Kidney epithelial cell (primary cell): ENCODE measurements at regions not wholly inside any gene's neighbourhood (a gene's known extent, or its start where the extent isn't known, plus 50 kb on each side); places are given as distances from the start of the nearest gene placed in this dataset.

Experiments
- DNase-seq: peaks from one replicate; pipeline ENCODE4 v3.0.0-alpha.2; 2010; ENCODE audit warnings: low read depth
- H3K27me3 ChIP-seq: 2 replicates; pipeline ENCODE4 v1.6.0; 2011; ENCODE audit warnings: low read length; ENCODE audit not compliant: control insufficient read depth, insufficient read depth
- H3K36me3 ChIP-seq: 2 replicates; pipeline ENCODE4 v1.5.1; 2011; ENCODE audit warnings: low read length; ENCODE audit not compliant: control insufficient read depth, insufficient read depth
- H3K4me3 ChIP-seq: 2 replicates; pipeline ENCODE4 v1.5.1; 2011; ENCODE audit warnings: low read depth, mild to moderate bottlenecking, control low read depth, low read length
- CTCF ChIP-seq: IDR thresholded peaks from 2 replicates; pipeline ENCODE4 v1.5.1; 2011; ENCODE audit warnings: mild to moderate bottlenecking, moderate library complexity, low read length, control low read depth, inconsistent platforms; ENCODE audit not compliant: insufficient read depth, poor library complexity, severe bottlenecking

GRCh38 chr1:189435398-189435797 is 1042.3 kb downstream of the BRINP3 start:
- H3K27me3 ChIP-seq, result no peaks in the 10 kb centered on the region
- no peaks in the 10 kb centered on the region for H3K36me3 ChIP-seq
- H3K4me3 ChIP-seq, result no peak overlapping the region
- TF ChIP-seq CTCF, result no peak
- DNase-seq, result no peak

DNA sequence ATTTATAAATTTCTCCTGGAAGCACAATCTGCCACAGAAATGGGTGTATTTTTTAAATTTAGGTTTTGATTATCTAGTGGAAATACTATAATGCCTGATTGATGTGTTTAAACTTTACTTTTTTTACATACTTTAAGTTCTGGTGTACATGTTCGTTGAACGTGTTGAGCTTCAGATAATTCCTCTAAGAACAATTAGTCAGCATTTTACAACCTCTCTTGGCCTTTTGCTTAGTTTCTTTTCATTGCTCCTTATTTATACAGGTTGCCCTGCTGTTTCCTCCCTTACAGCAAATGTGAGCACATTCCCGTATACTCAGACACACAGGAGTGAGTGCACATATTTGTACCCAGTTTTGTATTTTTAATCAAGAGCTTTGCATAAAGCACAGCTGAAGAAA is 1038.9 kb downstream of the BRINP3 start:
- H3K36me3 ChIP-seq, result no peaks in the 10 kb centered on the region
- no peak overlapping the region for H3K4me3 ChIP-seq
- DNase-seq, result no peak
- TF ChIP-seq CTCF, result no peak
- no peaks in the 10 kb centered on the region for H3K27me3 ChIP-seq

- Histone ChIP-seq H3K27me3 (no peaks in the 10 kb centered on the region), H3K36me3 (no peaks in the 10 kb centered on the region), H3K4me3 (no peak overlapping the region)
- TF ChIP-seq CTCF, result no peak
- no peak for DNase-seq
Measured at GRCh38 chr1:189463166-189463565, 1014.5 kb downstream of the BRINP3 start.

GRCh38 chr1:189496768-189497167 is 980.9 kb downstream of the BRINP3 start:
- TF ChIP-seq CTCF, result no peak
- H3K36me3 ChIP-seq, result no peaks in the 10 kb centered on the region
- no peak for DNase-seq
- no peaks in the 10 kb centered on the region for H3K27me3 ChIP-seq
- no peak overlapping the region for H3K4me3 ChIP-seq

DNA sequence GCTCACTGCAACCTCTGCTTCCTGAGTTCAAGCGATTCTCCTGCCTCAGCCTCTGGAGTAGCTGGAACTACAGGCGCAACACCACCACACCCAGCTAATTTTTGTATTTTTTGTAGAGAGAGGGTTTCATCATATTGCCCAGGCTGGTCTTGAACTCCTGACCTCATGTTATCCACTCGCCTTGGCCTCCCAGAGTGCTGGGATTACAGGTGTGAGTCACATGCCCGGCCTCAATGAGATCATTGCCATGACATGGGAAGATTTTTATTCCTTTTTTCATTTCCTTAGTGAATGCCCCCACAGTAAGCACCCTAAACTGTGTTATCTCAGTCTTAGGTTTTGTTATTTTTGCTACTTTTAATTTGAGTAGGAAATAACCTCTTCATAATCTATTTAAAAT is 977.9 kb downstream of the BRINP3 start:
- no peak for TF ChIP-seq CTCF
- Histone ChIP-seq H3K27me3 (no peaks in the 10 kb centered on the region), H3K4me3 (no peak overlapping the region), H3K36me3 (no peaks in the 10 kb centered on the region)
- DNase-seq, result no peak

- no peaks in the 10 kb centered on the region for H3K27me3 ChIP-seq
- no peak for TF ChIP-seq CTCF
- no peak for DNase-seq
- H3K4me3 ChIP-seq, result no peak overlapping the region
- H3K36me3 ChIP-seq, result no peaks in the 10 kb centered on the region
Measured at GRCh38 chr1:189500778-189501177, 976.9 kb downstream of the BRINP3 start.
